Prostate gland (tissue), 2 donors: ENCODE measurements at regions not wholly inside any gene's neighbourhood (a gene's known extent, or its start where the extent isn't known, plus 50 kb on each side); places are given as distances from the start of the nearest gene placed in this dataset.

Experiments
- DNase-seq: peaks from one replicate; pipeline ENCODE4 v3.0.0-alpha.2; 2019; ENCODE audit warnings: low spot score
- H3K27ac ChIP-seq, 2 donors: fragments of 200-600 bp; sonication (generic); 2 replicates each; pipeline ENCODE4 v1.5.1; 2017 to 2019
- H3K27me3 ChIP-seq: fragments of 200-600 bp; sonication (generic); replicated peaks from 2 replicates; pipeline ENCODE4 v1.5.1; 2019; ENCODE audit not compliant: insufficient read depth
- H3K36me3 ChIP-seq, 2 donors: fragments of 200-600 bp; sonication (generic); 1 replicate in 1 of 2; 2 replicates in 1 of 2; pipeline versions ENCODE4 v1.5.1 to v1.8.1; 2017 to 2019
- H3K4me1 ChIP-seq: fragments of 200-600 bp; sonication (generic); replicated peaks from 2 replicates; pipeline ENCODE4 v1.5.1; 2019
- H3K4me3 ChIP-seq, 2 donors: fragments of 200-600 bp; sonication (generic); 2 replicates each; pipeline ENCODE4 v1.5.1; 2017 to 2019
- H3K9me3 ChIP-seq: fragments of 200-600 bp; sonication (generic); 2 replicates; pipeline ENCODE4 v1.5.1; 2017
- POLR2A ChIP-seq: fragments of 450-650 bp; IDR thresholded peaks from one replicate; pipeline ENCODE4 v1.6.1; 2016; ENCODE audit warnings: antibody characterized with exemption, mild to moderate bottlenecking
- POLR2AphosphoS5 ChIP-seq: sonication (generic); formaldehyde crosslinking; IDR thresholded peaks from one replicate; pipeline ENCODE4 v1.6.1; 2017; ENCODE audit warnings: antibody characterized with exemption
- WGBS: methylation state at CpG from one replicate; pipeline ENCODE4 v1.1.5; 2018; 5-methylcytosine and 5-hydroxymethylcytosine counted together
- intact Hi-C: fragments of 100-400 bp; cut with DNase I; formaldehyde crosslinking; loops from one replicate; pipeline ENCODE4 v1.14.2; 2022
- TF ChIP-seq, protein P1 (sequence below), 4 experiments: fragments of 200-600 bp in 2 of 4; fragments of 450-650 bp in 2 of 4; sonication (generic) in 2 of 4; IDR thresholded peaks; 1 replicate in 3 of 4; 2 replicates in 1 of 4; pipeline ENCODE4 v1.5.1; 2016 to 2019; ENCODE audit warnings: antibody characterized with exemption in 4 of 4, mild to moderate bottlenecking in 2 of 4, moderate library complexity in 2 of 4

DNA sequence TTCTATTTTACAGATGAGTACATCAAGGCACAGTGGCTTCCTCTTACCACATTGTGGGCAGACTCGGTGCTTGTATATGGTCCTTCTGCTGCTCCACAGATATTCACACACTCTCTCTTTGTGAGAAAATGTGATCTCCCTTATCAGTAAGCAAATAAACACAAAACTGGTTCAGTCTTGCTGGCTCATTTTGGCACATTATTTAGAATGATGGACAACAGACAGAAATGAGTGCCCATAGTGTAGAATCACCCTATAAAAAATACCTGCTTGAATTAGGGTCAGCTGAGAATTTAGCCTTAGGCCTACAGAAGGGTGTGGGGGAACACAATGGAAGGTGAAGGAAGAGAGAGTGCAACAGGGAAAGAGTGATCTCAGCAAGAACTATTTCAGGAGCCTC, 423.1 kb downstream of the HLX start:
- DNase-seq: no peak
- Histone ChIP-seq H3K36me3 (no peaks in the 10 kb centered on the region), H3K9me3 (no peaks in the 10 kb centered on the region), H3K4me3 (no peak overlapping the region), H3K4me1 (no peaks in the 10 kb centered on the region), H3K27ac (no peak overlapping the region), H3K27me3 (no peaks in the 10 kb centered on the region)
- TF ChIP-seq POLR2A: no peak
- no peak for TF ChIP-seq POLR2AphosphoS5
- TF ChIP-seq, protein P1, sequence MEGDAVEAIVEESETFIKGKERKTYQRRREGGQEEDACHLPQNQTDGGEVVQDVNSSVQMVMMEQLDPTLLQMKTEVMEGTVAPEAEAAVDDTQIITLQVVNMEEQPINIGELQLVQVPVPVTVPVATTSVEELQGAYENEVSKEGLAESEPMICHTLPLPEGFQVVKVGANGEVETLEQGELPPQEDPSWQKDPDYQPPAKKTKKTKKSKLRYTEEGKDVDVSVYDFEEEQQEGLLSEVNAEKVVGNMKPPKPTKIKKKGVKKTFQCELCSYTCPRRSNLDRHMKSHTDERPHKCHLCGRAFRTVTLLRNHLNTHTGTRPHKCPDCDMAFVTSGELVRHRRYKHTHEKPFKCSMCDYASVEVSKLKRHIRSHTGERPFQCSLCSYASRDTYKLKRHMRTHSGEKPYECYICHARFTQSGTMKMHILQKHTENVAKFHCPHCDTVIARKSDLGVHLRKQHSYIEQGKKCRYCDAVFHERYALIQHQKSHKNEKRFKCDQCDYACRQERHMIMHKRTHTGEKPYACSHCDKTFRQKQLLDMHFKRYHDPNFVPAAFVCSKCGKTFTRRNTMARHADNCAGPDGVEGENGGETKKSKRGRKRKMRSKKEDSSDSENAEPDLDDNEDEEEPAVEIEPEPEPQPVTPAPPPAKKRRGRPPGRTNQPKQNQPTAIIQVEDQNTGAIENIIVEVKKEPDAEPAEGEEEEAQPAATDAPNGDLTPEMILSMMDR (IDR thresholded peaks at IDR 0.05): no peak
- WGBS: 26% methylated on average over 1 of the region's 1 CpG
- intact Hi-C loops: no loop called here

DNA sequence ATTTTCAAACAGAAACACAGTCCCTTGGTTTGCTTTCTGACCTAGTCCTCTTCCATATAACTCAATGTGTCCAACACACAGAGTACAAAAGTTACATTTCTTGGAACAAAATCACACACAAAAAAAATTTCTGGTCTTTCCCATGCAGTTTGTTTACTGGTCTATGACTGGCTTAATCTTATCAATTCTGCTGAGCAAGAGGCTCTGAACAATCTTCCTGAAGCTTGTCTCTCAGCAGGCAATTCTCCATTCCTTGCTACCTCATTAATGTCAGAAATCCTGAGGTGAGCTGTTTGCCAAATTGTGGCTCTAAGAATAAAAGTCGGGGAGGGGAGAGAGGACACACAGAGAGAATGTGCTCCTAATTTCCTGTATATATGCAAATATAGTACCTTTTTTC, 423.6 kb downstream of the HLX start:
- no peak for DNase-seq
- Histone ChIP-seq H3K4me1 (no peaks in the 10 kb centered on the region), H3K27ac (no peak overlapping the region), H3K4me3 (no peak overlapping the region), H3K36me3 (no peaks in the 10 kb centered on the region), H3K9me3 (no peaks in the 10 kb centered on the region), H3K27me3 (no peaks in the 10 kb centered on the region)
- intact Hi-C loops: no loop called here
- 8% methylated on average over 1 of the region's 1 CpG for WGBS
- TF ChIP-seq POLR2A (no peak), POLR2AphosphoS5 (no peak)
- TF ChIP-seq, protein P1 (IDR thresholded peaks at IDR 0.05): no peak

DNA sequence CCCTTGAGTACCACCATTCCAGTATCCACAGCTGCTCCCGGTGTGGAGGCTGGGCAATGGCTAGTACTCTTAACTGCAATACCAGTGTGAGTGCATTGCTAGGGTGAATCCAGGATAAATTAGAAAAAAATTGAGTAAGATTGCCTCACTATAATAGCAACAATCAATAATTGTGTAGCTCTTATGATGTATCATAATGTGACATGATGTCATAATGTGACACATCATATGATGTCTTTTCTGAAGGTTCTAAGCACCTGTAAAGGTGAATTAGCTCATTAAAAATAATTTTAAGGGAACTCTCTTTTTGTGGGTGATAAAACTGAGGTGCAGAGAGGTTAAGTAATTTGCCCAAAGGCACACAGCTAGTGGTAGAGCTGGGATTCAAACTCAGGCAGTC, 424.4 kb downstream of the HLX start:
- Histone ChIP-seq H3K4me3 (no peak overlapping the region), H3K4me1 (no peaks in the 10 kb centered on the region), H3K27me3 (no peaks in the 10 kb centered on the region), H3K27ac (no peak overlapping the region), H3K9me3 (no peaks in the 10 kb centered on the region), H3K36me3 (no peaks in the 10 kb centered on the region)
- WGBS: 78% methylated on average over 1 of the region's 1 CpG
- TF ChIP-seq, protein P1 (IDR thresholded peaks at IDR 0.05): no peak
- TF ChIP-seq POLR2AphosphoS5 (no peak), POLR2A (no peak)
- intact Hi-C loops: no loop called here
- DNase-seq: no peak

DNA sequence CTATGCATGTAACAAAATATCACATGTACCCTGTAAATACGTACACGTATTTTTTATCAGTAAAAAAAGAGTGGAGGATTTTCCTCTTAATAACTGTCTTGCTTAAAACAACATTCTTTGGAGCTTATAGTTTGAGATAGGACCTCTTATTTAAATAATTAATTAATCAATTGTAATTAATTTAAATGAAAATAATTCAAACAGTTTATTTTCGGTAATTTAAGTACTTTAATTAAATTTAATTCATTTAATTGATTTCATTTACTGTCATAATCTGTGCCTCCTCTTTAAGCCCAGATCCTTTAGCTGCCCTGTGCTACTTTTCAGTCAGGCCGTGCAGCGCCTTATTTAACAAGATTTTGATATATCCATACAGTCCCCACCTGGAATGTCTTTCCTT, 427.0 kb downstream of the HLX start:
- WGBS: 96% methylated on average over 5 of the region's 5 CpGs
- no peak overlapping the region for H3K27ac ChIP-seq
- intact Hi-C loops: no loop called here

GRCh38 chr1:221308534-221309511, 429.6 kb downstream of the HLX start:
- WGBS: 79% methylated on average over 10 of the region's 10 CpGs
- intact Hi-C loops: no loop called here
- H3K36me3 ChIP-seq: no peaks in the 10 kb centered on the region

More for the DNA sequence above, 427.0 kb downstream of the HLX start:
- DNase-seq: no peak
- no peaks in the 10 kb centered on the region for H3K9me3 ChIP-seq
- no peaks in the 10 kb centered on the region for H3K36me3 ChIP-seq
- no peaks in the 10 kb centered on the region for H3K27me3 ChIP-seq
- H3K4me3 ChIP-seq: no peak overlapping the region
- TF ChIP-seq POLR2A: no peak
- no peak for TF ChIP-seq POLR2AphosphoS5
- H3K4me1 ChIP-seq: no peaks in the 10 kb centered on the region

More at GRCh38 chr1:221308534-221309511, 429.6 kb downstream of the HLX start:
- Histone ChIP-seq H3K4me1 (no peaks in the 10 kb centered on the region), H3K27me3 (no peaks in the 10 kb centered on the region), H3K4me3 (no peak overlapping the region), H3K9me3 (no peaks in the 10 kb centered on the region), H3K27ac (no peak overlapping the region)
- TF ChIP-seq POLR2AphosphoS5 (no peak), POLR2A (no peak)
- TF ChIP-seq, protein P1 (IDR thresholded peaks at IDR 0.05): no peak
- DNase-seq: no peak
